CD4-positive, CD25-positive, alpha-beta regulatory T cell (primary cell): ENCODE measurements at regions not wholly inside any gene's neighbourhood (a gene's known extent, or its start where the extent isn't known, plus 50 kb on each side); places are given as distances from the start of the nearest gene placed in this dataset.

Experiments
- ATAC-seq, 2 donors: fragments of 150-1000 bp; cut with Tn5 transposase; one replicate each; pipeline ENCODE4 v1.10.0; 2021; ENCODE audit warnings: low read depth in 2 of 2, moderate number of reproducible peaks in 2 of 2, moderate library complexity in 1 of 2
- DNase-seq, 3 donors: peaks; one replicate each; pipeline versions ENCODE4 v3.0.0 to v3.0.0-alpha.2; 2012 to 2022; ENCODE audit warnings: mixed read lengths in 1 of 3
- H3K27ac ChIP-seq: one replicate; pipeline ENCODE4 v1.7.0; 2013; ENCODE audit warnings: mild to moderate bottlenecking, low read length; ENCODE audit not compliant: insufficient read depth, poor library complexity, severe bottlenecking
- H3K27me3 ChIP-seq: one replicate; pipeline ENCODE4 v1.7.0; 2013; ENCODE audit warnings: low read length; ENCODE audit not compliant: control insufficient read depth, insufficient read depth
- H3K36me3 ChIP-seq: one replicate; pipeline ENCODE4 v1.7.0; 2013; ENCODE audit warnings: mild to moderate bottlenecking, low read length, moderate library complexity; ENCODE audit not compliant: control insufficient read depth, insufficient read depth
- H3K4me1 ChIP-seq: 2 replicates; pipeline ENCODE4 v1.7.0; 2013; ENCODE audit warnings: mild to moderate bottlenecking, low read length; ENCODE audit not compliant: insufficient read depth, control insufficient read depth, poor library complexity, severe bottlenecking
- H3K4me3 ChIP-seq: one replicate; pipeline ENCODE4 v1.7.0; 2013; ENCODE audit warnings: low read depth, mild to moderate bottlenecking, low read length, moderate library complexity
- H3K9me3 ChIP-seq, 2 experiments: 1 replicate in 1 of 2; 2 replicates in 1 of 2; pipeline ENCODE4 v1.7.0; 2013; ENCODE audit warnings: low read length in 2 of 2, mild to moderate bottlenecking in 1 of 2, moderate library complexity in 1 of 2; ENCODE audit not compliant: control insufficient read depth in 2 of 2
- H3K27ac Mint-ChIP-seq, 3 donors: one replicate each; pipeline ENCODE4 v1.8.0; 2020 to 2022; ENCODE audit warnings: mild to moderate bottlenecking in 3 of 3, mixed read lengths in 3 of 3, moderate library complexity in 2 of 3
- H3K27me3 Mint-ChIP-seq: one replicate; pipeline ENCODE4 v1.8.0; 2022; ENCODE audit warnings: mild to moderate bottlenecking, mixed read lengths
- H3K36me3 Mint-ChIP-seq: one replicate; pipeline ENCODE4 v1.8.0; 2020; ENCODE audit warnings: mixed read lengths
- H3K4me1 Mint-ChIP-seq, 4 donors: one replicate each; pipeline ENCODE4 v1.8.0; 2020 to 2022; ENCODE audit warnings: mixed read lengths in 4 of 4, mild to moderate bottlenecking in 1 of 4
- H3K4me3 Mint-ChIP-seq, 4 donors: one replicate each; pipeline ENCODE4 v1.8.0; 2020 to 2022; ENCODE audit warnings: mild to moderate bottlenecking in 4 of 4, mixed read lengths in 4 of 4, moderate library complexity in 3 of 4
- H3K9me3 Mint-ChIP-seq, 7 donors: one replicate each; pipeline ENCODE4 v1.8.0; 2020 to 2022; ENCODE audit warnings: mixed read lengths in 7 of 7, mild to moderate bottlenecking in 3 of 7, moderate library complexity in 2 of 7

DNA sequence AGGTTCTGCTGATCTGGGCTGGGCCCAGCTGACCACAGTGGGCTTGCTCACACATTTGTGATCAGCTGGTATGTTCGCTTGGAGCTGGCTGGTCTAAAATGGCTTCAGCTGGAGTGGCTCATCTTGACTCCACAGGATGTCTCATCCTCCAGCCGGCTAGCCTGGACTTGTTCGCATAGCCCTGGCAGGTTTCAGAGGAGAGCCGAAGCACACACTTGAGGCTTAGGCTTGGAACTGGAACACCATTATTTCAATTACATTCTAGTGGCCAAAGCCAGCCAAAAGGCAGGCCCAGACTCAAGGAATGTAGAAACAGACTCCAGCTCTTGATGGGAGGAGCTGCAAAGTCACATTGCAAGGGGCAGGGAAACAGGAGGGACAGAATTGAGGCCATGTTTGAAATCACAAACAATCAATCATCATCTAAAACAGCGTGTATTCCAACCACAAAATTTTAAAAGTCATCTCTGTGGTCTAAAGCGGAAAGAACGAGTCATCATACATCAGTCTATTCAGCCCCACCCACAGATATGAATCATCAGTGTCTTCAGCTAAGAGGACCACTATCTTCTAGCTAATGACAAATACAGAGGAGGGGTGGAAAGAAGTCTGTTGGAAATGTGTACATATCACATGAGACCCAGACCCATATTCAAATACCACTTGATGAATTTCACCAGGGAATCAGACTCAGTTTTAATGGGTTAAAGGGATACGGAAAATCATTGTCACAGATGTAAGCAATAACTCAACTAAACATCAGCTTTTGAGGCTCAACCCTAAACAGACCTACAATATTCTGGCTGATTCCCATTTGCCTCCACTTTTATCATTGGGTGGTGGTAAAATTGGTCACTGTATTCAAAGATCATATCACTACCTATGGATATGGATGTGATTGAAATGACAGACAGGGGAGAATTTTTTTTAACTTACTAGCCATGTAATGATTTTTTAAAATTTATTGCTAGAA lies 139.0 kb upstream of the MKLN1 start:
- Histone ChIP-seq H3K27me3 (no peaks in the 10 kb centered on the region), H3K4me3 (peak overlapping the region; percentile 51), H3K27ac (peak overlapping the region; percentile 79), H3K36me3 (no peaks in the 10 kb centered on the region), H3K9me3 (no peaks in the 10 kb centered on the region), H3K4me1 (peaks cover 32% of the 10 kb centered on the region)
- DNase-seq = peak; percentile 51 to 94 (median 82)
- H3K36me3 Mint-ChIP-seq = no peaks in the 10 kb centered on the region
- H3K27me3 Mint-ChIP-seq = no peaks in the 10 kb centered on the region
- no peaks in the 10 kb centered on the region for H3K9me3 Mint-ChIP-seq
- peak overlapping the region; percentile 58 to 91 (median 85) for H3K27ac Mint-ChIP-seq
- H3K4me3 Mint-ChIP-seq = peak overlapping the region; percentile 1 to 47 (median 37)
- peak; percentile 97 to 99 for ATAC-seq
- H3K4me1 Mint-ChIP-seq = peaks cover 15 to 46% (median 31%) of the 10 kb centered on the region in 4 donors

DNA sequence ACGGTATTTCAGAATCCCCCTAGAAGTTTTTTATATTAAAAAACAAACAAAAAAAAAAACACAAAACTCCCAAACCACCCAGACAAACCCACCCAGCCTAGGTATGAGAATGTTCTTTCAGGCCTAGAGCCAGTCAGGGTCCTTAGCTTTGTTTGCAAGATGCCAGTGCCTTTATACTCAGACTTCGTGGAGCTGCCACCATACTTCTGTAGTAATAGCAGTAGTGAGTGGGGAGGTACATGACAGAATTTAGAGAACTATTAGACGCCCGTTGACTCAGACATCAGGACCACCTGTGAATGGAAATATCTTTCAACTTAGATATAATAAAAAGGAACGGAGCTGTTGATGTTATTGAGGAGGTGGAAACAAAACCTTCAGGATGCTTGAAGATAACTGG lies 138.2 kb upstream of the MKLN1 start:
- no peak for ATAC-seq
- H3K4me3 Mint-ChIP-seq = peak overlapping the region in 1 of 4 donors; percentile 32

DNA sequence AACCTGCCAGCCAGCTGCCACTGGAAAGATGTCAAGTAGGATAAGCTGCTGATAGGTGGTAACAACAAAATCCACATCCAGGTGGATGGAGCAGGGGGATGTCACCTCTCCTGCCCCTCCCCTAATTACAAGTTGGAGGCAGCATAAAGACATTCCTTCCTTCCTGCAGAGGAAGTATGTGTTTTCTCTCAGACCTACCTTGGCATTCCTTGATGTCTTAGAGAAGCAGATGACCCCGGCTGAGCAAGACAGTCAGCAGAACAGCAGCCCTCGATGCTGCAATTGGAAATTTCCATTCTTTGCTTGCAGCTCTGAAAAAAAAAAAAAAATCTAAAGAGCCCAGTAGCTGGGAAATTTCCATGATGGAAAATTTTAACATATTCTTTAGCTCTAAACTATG lies 137.5 kb upstream of the MKLN1 start:
- ATAC-seq = no peak
- H3K4me1 Mint-ChIP-seq = peaks cover 10 to 37% (median 23%) of the 10 kb centered on the region in 4 donors

More for the DNA sequence above, 138.2 kb upstream of the MKLN1 start:
- no peaks in the 10 kb centered on the region for H3K36me3 Mint-ChIP-seq
- DNase-seq = peak in 1 of 3 donors; percentile 26
- no peaks in the 10 kb centered on the region for H3K27me3 ChIP-seq
- no peaks in the 10 kb centered on the region for H3K9me3 Mint-ChIP-seq
- H3K27ac Mint-ChIP-seq = peak overlapping the region in 2 of 3 donors; percentile 85 to 91
- peaks cover 10 to 37% (median 26%) of the 10 kb centered on the region in 4 donors for H3K4me1 Mint-ChIP-seq
- H3K4me1 ChIP-seq = peaks cover 25% of the 10 kb centered on the region
- no peaks in the 10 kb centered on the region for H3K36me3 ChIP-seq
- no peak overlapping the region for H3K4me3 ChIP-seq
- H3K27ac ChIP-seq = peak overlapping the region; percentile 79
- no peaks in the 10 kb centered on the region for H3K27me3 Mint-ChIP-seq
- no peaks in the 10 kb centered on the region for H3K9me3 ChIP-seq

DNA sequence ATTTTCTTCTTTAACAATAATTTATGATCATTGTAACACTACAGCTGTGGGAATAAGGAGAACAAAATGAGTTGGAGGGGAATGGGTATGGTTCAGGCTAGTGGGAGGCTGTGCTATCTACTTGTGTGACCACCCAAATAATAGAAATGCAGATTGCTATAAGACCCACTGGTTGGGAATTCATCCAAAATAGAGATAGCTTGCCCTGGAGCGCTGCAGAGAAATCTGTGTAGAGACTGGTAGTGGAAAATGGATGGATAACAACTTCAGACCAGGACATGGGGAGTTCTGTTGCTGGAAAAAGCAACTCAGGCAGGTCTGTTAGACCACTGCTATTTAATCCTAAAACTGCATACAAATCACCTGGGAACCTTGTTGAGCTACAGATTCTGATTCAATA lies 137.1 kb upstream of the MKLN1 start:
- H3K9me3 ChIP-seq = no peaks in the 10 kb centered on the region
- Mint-ChIP-seq H3K27me3 (no peaks in the 10 kb centered on the region), H3K9me3 (no peaks in the 10 kb centered on the region), H3K27ac (peak overlapping the region in 1 of 3 donors; percentile 25), H3K4me3 (no peak overlapping the region), H3K36me3 (no peaks in the 10 kb centered on the region), H3K4me1 (peaks cover 10 to 37% (median 23%) of the 10 kb centered on the region in 4 donors)
- H3K27ac ChIP-seq = no peak overlapping the region
- ATAC-seq = no peak
- peaks cover 25% of the 10 kb centered on the region for H3K4me1 ChIP-seq
- no peak for DNase-seq
- no peak overlapping the region for H3K4me3 ChIP-seq
- H3K36me3 ChIP-seq = no peaks in the 10 kb centered on the region
- H3K27me3 ChIP-seq = no peaks in the 10 kb centered on the region

More for the DNA sequence above, 137.5 kb upstream of the MKLN1 start:
- H3K4me3 Mint-ChIP-seq = no peak overlapping the region
- H3K27ac Mint-ChIP-seq = peak overlapping the region; percentile 20 to 91 (median 85)
- no peaks in the 10 kb centered on the region for H3K36me3 Mint-ChIP-seq
- H3K9me3 Mint-ChIP-seq = no peaks in the 10 kb centered on the region
- H3K27me3 Mint-ChIP-seq = no peaks in the 10 kb centered on the region
- no peaks in the 10 kb centered on the region for H3K27me3 ChIP-seq
- no peaks in the 10 kb centered on the region for H3K36me3 ChIP-seq
- no peaks in the 10 kb centered on the region for H3K9me3 ChIP-seq
- H3K4me3 ChIP-seq = no peak overlapping the region
- H3K27ac ChIP-seq = no peak overlapping the region
- peaks cover 25% of the 10 kb centered on the region for H3K4me1 ChIP-seq
- DNase-seq = no peak

DNA sequence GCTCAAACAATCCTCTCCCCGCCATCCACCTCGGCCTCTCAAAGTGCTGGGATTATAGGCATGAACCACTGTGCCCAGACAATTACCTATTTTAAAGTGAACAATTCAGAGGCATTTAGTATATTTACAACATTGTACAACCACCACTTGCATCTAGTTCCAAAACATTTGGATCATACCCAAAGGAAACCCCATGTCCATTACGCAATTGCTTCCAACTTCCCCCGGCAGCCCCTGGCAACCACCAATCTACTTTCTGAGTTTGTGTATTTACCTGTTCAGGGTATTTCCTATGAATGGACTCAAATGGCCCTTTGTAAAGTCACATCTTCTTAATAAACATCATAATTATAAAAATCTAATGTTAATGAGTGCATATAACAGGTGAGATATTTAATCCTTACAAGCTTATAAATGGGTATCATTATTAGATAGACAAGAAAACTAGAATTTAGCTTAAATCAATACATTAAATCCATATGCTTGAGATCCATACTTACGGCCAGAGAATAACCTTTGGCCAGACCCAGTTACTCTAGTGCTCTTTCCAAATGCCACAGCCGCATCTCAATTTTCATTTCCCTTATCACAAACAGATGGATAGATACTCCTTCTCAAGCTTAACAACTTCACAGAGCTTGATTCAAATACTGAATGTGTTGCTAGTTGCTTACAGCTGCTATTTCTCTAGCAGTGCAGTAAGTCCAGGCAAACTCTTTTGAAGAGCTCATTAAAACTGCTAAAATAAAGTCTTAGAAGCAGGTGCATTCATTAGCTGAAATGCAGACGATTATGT lies 133.4 kb upstream of the MKLN1 start:
- Mint-ChIP-seq H3K9me3 (no peaks in the 10 kb centered on the region), H3K4me3 (peak overlapping the region in 1 of 4 donors; percentile 56), H3K4me1 (peaks cover 0 to 14% (median 7%) of the 10 kb centered on the region in 4 donors), H3K27me3 (no peaks in the 10 kb centered on the region), H3K36me3 (no peaks in the 10 kb centered on the region), H3K27ac (no peak overlapping the region)
- DNase-seq (no peak), ATAC-seq (no peak)
- H3K4me3 ChIP-seq = no peak overlapping the region
- no peaks in the 10 kb centered on the region for H3K36me3 ChIP-seq
- H3K27ac ChIP-seq = no peak overlapping the region
- no peaks in the 10 kb centered on the region for H3K27me3 ChIP-seq
- peaks cover 11% of the 10 kb centered on the region for H3K4me1 ChIP-seq
- H3K9me3 ChIP-seq = no peaks in the 10 kb centered on the region

DNA sequence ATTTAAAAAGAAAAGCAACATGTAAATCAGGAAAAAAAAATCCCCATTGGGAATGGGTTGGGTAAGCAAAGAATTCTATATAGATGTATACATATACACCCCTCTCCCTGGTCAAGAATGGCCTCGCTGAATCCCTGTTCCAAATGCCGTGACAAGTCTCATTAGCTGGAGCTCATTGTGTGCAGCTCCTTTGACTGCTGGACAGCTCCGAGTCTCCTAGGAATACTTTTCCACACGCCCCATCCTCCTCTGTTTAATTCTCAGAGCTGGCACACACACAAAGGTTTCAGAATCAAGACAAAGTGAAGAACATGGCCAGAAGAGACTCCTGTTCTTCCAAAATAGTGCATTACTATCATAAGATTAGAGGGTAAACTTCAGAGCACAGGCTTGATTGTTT lies 130.9 kb upstream of the MKLN1 start:
- no peak overlapping the region for H3K4me3 ChIP-seq
- ATAC-seq (no peak), DNase-seq (no peak)
- no peak overlapping the region for H3K27ac Mint-ChIP-seq
- peaks cover 0 to 3% (median 0%) of the 10 kb centered on the region in 4 donors for H3K4me1 Mint-ChIP-seq
- no peaks in the 10 kb centered on the region for H3K27me3 ChIP-seq
- H3K36me3 Mint-ChIP-seq = no peaks in the 10 kb centered on the region
- H3K27ac ChIP-seq = no peak overlapping the region
- no peaks in the 10 kb centered on the region for H3K4me1 ChIP-seq
- H3K36me3 ChIP-seq = no peaks in the 10 kb centered on the region
- H3K9me3 Mint-ChIP-seq = no peaks in the 10 kb centered on the region
- no peaks in the 10 kb centered on the region for H3K27me3 Mint-ChIP-seq
- no peak overlapping the region for H3K4me3 Mint-ChIP-seq
- no peaks in the 10 kb centered on the region for H3K9me3 ChIP-seq

DNA sequence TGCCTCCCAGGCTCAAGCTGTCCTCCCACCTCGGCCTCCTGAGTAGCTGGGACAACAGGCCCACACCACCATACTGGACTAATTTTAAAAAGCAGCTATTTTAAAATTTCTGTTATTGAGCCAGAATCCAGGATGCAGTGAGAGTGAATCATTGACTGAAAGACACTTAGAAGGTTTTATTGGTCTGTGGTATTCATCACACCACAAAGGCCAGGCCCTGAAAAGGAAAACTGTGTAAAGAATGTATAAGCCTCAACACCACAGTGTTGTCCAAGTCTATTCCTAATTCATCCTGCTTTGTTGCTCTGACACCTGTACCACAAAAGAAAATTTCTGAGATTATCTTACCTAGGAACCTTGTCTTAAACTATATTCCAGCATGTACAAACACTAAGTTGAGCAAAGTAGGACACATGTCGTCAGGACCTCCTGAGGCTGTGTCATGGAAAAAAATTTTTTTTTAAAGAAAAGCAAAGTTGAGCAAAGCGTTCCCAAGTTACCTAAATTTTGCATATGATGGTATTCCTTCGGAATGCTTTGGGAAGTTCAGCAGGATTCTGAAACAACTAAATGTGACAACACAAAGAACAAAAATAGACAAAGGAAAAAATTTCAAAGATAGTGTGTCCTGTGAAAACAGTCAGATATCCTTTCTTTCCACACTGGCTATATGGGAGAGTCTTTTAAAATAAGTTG lies 129.6 kb upstream of the MKLN1 start:
- peaks cover 0 to 3% (median 0%) of the 10 kb centered on the region in 4 donors for H3K4me1 Mint-ChIP-seq
- Histone ChIP-seq H3K9me3 (no peaks in the 10 kb centered on the region), H3K27ac (no peak overlapping the region), H3K4me1 (no peaks in the 10 kb centered on the region), H3K36me3 (no peaks in the 10 kb centered on the region), H3K4me3 (no peak overlapping the region), H3K27me3 (no peaks in the 10 kb centered on the region)
- no peak for ATAC-seq
- H3K9me3 Mint-ChIP-seq = no peaks in the 10 kb centered on the region
- H3K36me3 Mint-ChIP-seq = no peaks in the 10 kb centered on the region
- H3K4me3 Mint-ChIP-seq = no peak overlapping the region
- no peaks in the 10 kb centered on the region for H3K27me3 Mint-ChIP-seq
- no peak for DNase-seq
- no peak overlapping the region for H3K27ac Mint-ChIP-seq
